ENCODE measurements at regions not wholly inside any gene's neighbourhood (a gene's known extent, or its start where the extent isn't known, plus 50 kb on each side); places are given as distances from the start of the nearest gene placed in this dataset.

DNA sequence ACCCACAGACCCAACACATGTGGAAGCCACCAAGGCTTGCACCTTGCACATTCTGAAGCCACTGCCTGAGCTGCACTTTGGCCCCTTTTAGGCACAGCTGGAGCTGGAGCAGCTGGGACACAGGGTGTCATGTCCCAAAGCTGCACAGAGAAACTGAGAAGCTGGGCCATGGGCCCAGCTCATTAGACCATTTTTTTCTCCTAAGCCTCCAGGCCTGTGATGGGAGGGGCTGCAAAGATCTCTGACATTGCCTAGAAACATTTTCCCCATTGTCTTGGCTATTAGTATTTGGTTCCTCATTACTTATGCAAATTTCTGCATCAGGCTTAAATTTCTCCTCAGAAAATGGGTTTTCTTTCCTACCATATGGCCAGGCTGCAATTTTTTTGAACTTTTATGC lies 447.4 kb upstream of the HS3ST1 start:
- no peak for TF ChIP-seq CTCF (IDR thresholded peaks at IDR 0.05)
- TF ChIP-seq EZH2 (IDR thresholded peaks at IDR 0.05; ENCODE audit: borderline replicate concordance, insufficient read depth, low read depth, low read length, poor library complexity, severe bottlenecking): no peak

All from B cell (primary cell).